ENCODE measurements at regions not wholly inside any gene's neighbourhood (a gene's known extent, or its start where the extent isn't known, plus 50 kb on each side); places are given as distances from the start of the nearest gene placed in this dataset.
"Not testable (repeated sequence)": the region's sequence is repeated elsewhere in the genome, so short reads cannot be mapped to it uniquely, and the experiment has no call there.

GRCh38 chr9:73327149-73327548 lies 175.5 kb downstream of the ANXA1 start:
- Mint-ChIP-seq H3K27ac (ENCODE audit: unreplicated experiment) (no peak overlapping the region), H3K27me3 (ENCODE audit: unreplicated experiment) (peaks cover 6% of the 10 kb centered on the region), H3K4me1 (ENCODE audit: unreplicated experiment) (no peaks in the 10 kb centered on the region), H3K9me3 (ENCODE audit: unreplicated experiment) (no peaks in the 10 kb centered on the region), H3K36me3 (ENCODE audit: unreplicated experiment) (no peaks in the 10 kb centered on the region), H3K4me3 (ENCODE audit: unreplicated experiment) (no peak overlapping the region)
- no peak for DNase-seq (ENCODE audit: extremely low spot score, unreplicated experiment)
- no peak for TF ChIP-seq CTCF (IDR thresholded peaks at IDR 0.05)

GRCh38 chr9:73337182-73337581 lies 185.5 kb downstream of the ANXA1 start:
- H3K4me1 Mint-ChIP-seq (ENCODE audit: unreplicated experiment); H3K27me3 Mint-ChIP-seq (ENCODE audit: unreplicated experiment); H3K27ac Mint-ChIP-seq (ENCODE audit: unreplicated experiment); H3K4me3 Mint-ChIP-seq (ENCODE audit: unreplicated experiment); H3K36me3 Mint-ChIP-seq (ENCODE audit: unreplicated experiment); DNase-seq (ENCODE audit: extremely low spot score, unreplicated experiment); H3K9me3 Mint-ChIP-seq (ENCODE audit: unreplicated experiment): not testable (repeated sequence)

GRCh38 chr9:73344060-73344459 lies 192.4 kb downstream of the ANXA1 start:
- no peaks in the 10 kb centered on the region for H3K4me1 Mint-ChIP-seq (ENCODE audit: unreplicated experiment)
- H3K9me3 Mint-ChIP-seq (ENCODE audit: unreplicated experiment), result no peaks in the 10 kb centered on the region
- no peak overlapping the region for H3K27ac Mint-ChIP-seq (ENCODE audit: unreplicated experiment)
- no peak for DNase-seq (ENCODE audit: extremely low spot score, unreplicated experiment)
- no peak for TF ChIP-seq CTCF (IDR thresholded peaks at IDR 0.05)
- no peaks in the 10 kb centered on the region for H3K27me3 Mint-ChIP-seq (ENCODE audit: unreplicated experiment)
- H3K36me3 Mint-ChIP-seq (ENCODE audit: unreplicated experiment), result no peaks in the 10 kb centered on the region
- H3K4me3 Mint-ChIP-seq (ENCODE audit: unreplicated experiment), result no peak overlapping the region

GRCh38 chr9:73347123-73347522 lies 195.5 kb downstream of the ANXA1 start:
- Mint-ChIP-seq H3K9me3 (ENCODE audit: unreplicated experiment) (no peaks in the 10 kb centered on the region), H3K4me1 (ENCODE audit: unreplicated experiment) (no peaks in the 10 kb centered on the region), H3K4me3 (ENCODE audit: unreplicated experiment) (no peak overlapping the region), H3K36me3 (ENCODE audit: unreplicated experiment) (no peaks in the 10 kb centered on the region), H3K27ac (ENCODE audit: unreplicated experiment) (no peak overlapping the region), H3K27me3 (ENCODE audit: unreplicated experiment) (no peaks in the 10 kb centered on the region)
- no peak for DNase-seq (ENCODE audit: extremely low spot score, unreplicated experiment)
- TF ChIP-seq CTCF (IDR thresholded peaks at IDR 0.05), result no peak

GRCh38 chr9:73347720-73348119 lies 196.1 kb downstream of the ANXA1 start:
- no peaks in the 10 kb centered on the region for H3K4me1 Mint-ChIP-seq (ENCODE audit: unreplicated experiment)
- DNase-seq (ENCODE audit: extremely low spot score, unreplicated experiment), result no peak
- no peaks in the 10 kb centered on the region for H3K36me3 Mint-ChIP-seq (ENCODE audit: unreplicated experiment)
- no peak overlapping the region for H3K4me3 Mint-ChIP-seq (ENCODE audit: unreplicated experiment)
- no peaks in the 10 kb centered on the region for H3K9me3 Mint-ChIP-seq (ENCODE audit: unreplicated experiment)
- H3K27ac Mint-ChIP-seq (ENCODE audit: unreplicated experiment), result no peak overlapping the region
- TF ChIP-seq CTCF (IDR thresholded peaks at IDR 0.05), result no peak
- peaks cover 4% of the 10 kb centered on the region for H3K27me3 Mint-ChIP-seq (ENCODE audit: unreplicated experiment)

GRCh38 chr9:73348471-73348870 lies 196.8 kb downstream of the ANXA1 start:
- Mint-ChIP-seq H3K36me3 (ENCODE audit: unreplicated experiment) (no peaks in the 10 kb centered on the region), H3K4me1 (ENCODE audit: unreplicated experiment) (no peaks in the 10 kb centered on the region), H3K27me3 (ENCODE audit: unreplicated experiment) (peaks cover 6% of the 10 kb centered on the region), H3K9me3 (ENCODE audit: unreplicated experiment) (no peaks in the 10 kb centered on the region), H3K27ac (ENCODE audit: unreplicated experiment) (no peak overlapping the region), H3K4me3 (ENCODE audit: unreplicated experiment) (no peak overlapping the region)
- no peak for DNase-seq (ENCODE audit: extremely low spot score, unreplicated experiment)
- TF ChIP-seq CTCF (IDR thresholded peaks at IDR 0.05), result no peak
